GM21825 (cell line): ENCODE measurements at regions not wholly inside any gene's neighbourhood (a gene's known extent, or its start where the extent isn't known, plus 50 kb on each side); places are given as distances from the start of the nearest gene placed in this dataset.

Source experiments
- ATAC-seq: cut with Tn5 transposase; IDR thresholded peaks from one replicate; pipeline ENCODE4 v1.9.1; 2021; ENCODE audit warnings: mild to moderate bottlenecking, moderate library complexity; ENCODE audit not compliant: unreplicated experiment

- no peak for ATAC-seq
These were observed 717.2 kb downstream of the NCAM2 start for GRCh38 chr21:21715266-21715969.

- ATAC-seq: no peak
These were observed 724.5 kb downstream of the NCAM2 start for GRCh38 chr21:21722731-21723130.

DNA sequence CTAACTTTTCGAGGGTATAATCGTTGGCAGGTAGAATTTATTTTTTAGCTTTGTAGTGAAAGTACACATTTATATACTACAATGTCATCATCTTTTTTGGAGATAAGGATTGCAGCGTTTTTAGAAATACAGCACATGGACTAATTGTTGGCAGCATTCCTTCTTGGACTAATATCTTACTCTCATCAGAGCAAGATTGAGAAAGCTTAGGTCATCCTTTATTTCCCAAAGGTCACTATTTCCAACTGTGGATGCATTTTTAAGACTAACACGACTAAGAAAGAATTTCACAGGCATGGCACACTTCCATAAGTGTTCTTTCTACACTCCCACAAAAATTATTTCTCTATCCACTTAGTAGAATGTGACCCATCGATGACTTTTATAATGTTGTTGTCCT lies 732.3 kb downstream of the NCAM2 start:
- ATAC-seq: no peak

- no peak for ATAC-seq
These were observed 733.4 kb downstream of the NCAM2 start for GRCh38 chr21:21731626-21732025.

- no peak for ATAC-seq
These were observed 735.9 kb downstream of the NCAM2 start for GRCh38 chr21:21734088-21734487.

- no peak for ATAC-seq
These were observed 739.0 kb downstream of the NCAM2 start for GRCh38 chr21:21737186-21737585.

- ATAC-seq: no peak
These were observed 742.0 kb downstream of the NCAM2 start for GRCh38 chr21:21740207-21740606.

DNA sequence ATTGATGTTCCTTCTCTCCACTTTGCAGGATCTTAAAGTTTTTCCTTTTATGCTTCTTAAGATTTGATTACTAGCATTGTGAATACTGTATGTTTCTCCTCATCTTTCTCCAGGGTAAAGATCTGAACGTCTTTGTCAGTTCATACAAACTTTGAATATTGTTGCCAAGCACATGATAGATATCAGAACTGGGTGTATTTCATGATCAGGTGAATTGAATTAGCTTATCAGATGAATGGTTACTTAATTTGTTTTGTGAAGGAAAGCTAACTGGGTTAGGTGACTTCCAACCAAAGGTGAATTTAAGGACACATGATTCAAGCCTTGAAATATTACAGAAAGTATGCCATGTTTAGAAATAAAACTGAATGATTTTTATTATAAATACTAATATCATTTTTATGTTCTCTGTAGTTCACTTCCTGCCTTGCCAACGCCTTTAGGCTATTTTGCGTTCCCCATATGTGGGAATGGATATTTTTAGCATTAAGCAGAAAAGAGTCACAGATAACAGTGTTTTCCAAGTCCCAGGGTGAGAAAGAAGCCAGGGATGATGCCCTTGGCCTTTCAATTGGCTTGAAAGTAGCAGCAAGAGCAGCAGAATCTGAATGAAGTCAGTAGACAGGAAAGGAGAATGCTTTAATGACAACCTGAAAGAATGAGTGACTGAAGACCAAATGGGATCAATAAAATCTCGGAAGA lies 752.1 kb downstream of the NCAM2 start:
- ATAC-seq: no peak

GRCh38 chr21:21751286-21751685 lies 753.1 kb downstream of the NCAM2 start:
- no peak for ATAC-seq

DNA sequence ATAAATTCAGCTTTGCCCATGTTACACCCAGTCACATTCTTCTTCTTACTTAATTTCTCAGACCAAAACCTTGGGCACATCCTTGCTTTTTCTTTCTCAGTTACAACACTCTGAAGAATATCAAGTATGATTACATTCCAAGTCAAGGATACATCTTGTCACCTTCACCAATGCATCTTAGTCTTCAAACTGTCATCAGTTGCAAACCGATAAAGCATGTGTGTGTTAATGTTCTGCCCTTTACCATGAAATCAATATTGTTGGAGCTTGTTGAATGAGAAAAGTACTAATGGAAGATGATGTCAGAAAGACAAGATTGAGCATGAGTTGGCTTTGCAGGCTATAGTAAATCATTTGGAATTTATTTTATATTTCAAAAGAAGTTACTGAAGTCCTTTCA lies 764.6 kb downstream of the NCAM2 start:
- no peak for ATAC-seq

GRCh38 chr21:21764281-21764680 lies 766.1 kb downstream of the NCAM2 start:
- no peak for ATAC-seq

DNA sequence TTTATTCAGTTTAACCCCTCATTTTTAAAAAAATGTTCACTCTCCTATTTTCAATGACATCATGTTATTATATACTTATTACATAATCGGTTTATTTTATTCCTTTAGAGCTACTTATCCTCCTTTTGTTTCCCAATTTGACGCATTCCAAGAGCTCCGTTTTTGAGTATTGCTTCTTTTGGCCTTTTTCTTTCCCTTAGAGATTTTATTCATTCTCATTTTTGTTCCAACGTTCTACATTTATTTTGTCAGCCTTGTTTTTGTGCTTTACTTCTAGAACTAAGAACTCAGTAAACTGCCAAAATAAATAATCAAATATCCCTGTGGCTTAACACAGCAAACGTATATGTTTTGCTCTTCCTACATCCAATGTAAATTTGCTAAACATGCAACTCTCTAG lies 769.1 kb downstream of the NCAM2 start:
- no peak for ATAC-seq

DNA sequence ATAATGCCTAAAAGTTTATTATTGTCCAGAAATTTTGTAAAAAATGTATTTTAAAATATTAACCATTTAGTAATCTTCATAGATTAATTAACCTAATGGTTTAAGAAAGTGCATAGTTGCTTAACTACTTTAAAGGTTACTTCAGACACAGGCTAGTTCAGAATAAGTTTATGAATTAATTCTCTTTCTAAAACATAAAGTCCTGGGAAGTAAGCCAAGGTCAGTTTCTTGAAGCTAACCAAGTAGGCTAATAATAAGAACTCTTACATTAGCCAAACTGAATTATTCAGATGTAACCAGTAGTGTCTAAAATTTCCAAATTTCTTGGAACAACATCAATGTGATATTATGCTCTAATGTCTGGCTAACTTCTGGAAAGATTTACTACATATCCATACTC lies 790.4 kb downstream of the NCAM2 start:
- no peak for ATAC-seq

DNA sequence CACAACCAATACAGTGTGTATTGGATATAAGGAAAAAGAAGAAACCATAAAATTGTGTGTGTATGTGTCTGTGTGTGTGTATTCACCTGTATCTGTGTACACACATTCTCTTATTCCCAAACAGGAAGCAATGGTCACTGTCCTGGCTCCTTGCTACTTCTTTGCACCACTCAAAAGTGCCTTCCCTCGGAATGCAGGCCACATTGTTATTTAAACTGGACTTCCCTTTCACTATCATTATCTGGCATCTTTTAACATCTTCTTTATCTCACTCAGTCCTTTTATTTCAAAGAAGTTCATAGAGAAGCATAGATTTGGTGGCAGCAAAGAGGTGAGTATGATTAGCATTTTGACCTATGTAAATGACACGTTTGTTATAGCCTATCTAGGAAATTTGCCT lies 803.7 kb downstream of the NCAM2 start:
- no peak for ATAC-seq

GRCh38 chr21:21806711-21807597 lies 808.7 kb downstream of the NCAM2 start:
- ATAC-seq: no peak

GRCh38 chr21:21807598-21807903 lies 809.3 kb downstream of the NCAM2 start:
- ATAC-seq: no peak

DNA sequence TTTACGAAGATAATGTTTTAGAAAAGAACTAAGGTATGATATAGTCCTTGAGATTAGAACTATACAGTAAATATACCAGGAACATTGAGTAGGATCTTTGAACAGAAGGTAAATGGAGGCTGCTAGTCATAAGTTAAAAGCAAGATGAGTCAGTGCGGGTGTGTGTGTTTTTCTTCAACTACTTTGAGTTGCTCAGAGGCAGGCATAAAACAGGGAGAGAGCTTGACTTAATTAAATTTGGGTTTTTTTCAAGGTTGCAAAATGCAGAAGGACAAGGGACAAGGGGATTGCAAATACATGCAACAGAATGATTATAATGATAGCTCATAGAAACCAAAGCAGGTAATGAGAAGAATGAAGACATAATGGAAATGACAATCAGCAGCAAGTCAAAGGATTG lies 815.1 kb downstream of the NCAM2 start:
- ATAC-seq: no peak

- ATAC-seq: no peak
These were observed 815.7 kb downstream of the NCAM2 start for GRCh38 chr21:21813934-21814333.

DNA sequence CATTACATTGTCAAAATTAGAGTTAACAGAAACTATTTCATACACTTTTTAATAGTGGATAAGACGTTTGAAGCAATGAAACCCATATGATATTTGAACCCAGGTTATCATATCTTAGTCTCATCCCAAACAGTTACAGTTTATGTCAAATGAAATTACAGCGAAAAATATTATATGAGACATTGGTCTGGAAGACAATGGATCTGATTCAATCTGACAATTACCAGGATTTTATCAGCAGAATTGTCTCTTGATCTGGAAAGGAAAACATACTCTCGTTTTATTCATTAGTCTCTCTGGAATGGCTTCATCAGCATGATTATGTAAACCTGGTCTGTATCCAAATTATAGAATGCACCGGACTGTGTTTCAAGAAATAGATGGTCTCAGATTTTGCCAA lies 818.6 kb downstream of the NCAM2 start:
- no peak for ATAC-seq

- no peak for ATAC-seq
These were observed 820.7 kb downstream of the NCAM2 start for GRCh38 chr21:21818898-21819297.

- ATAC-seq: no peak
These were observed 829.9 kb downstream of the NCAM2 start for GRCh38 chr21:21828130-21828529.

GRCh38 chr21:21831036-21831435 lies 832.8 kb downstream of the NCAM2 start:
- no peak for ATAC-seq
